HepG2 (cell line): ENCODE measurements at regions not wholly inside any gene's neighbourhood (a gene's known extent, or its start where the extent isn't known, plus 50 kb on each side); places are given as distances from the start of the nearest gene placed in this dataset.

ENCODE experiments used
- ATAC-seq: fragments of 200-7000 bp; cut with Tn5 transposase; 3 replicates; pipeline ENCODE4 v1.9.1; 2020; ENCODE audit warnings: mild to moderate bottlenecking, moderate library complexity
- BruUV-seq: library from RNA; stranded (reverse); fragments of 400-500 nt; replicated peaks from 2 replicates; lab custom pipeline; 2021; lab: Mats Ljungman, UMichigan
- CTCF ChIA-PET: fragments of 300-600 bp; formaldehyde crosslinking; extraction: SDS; loops from one replicate; lab custom pipeline; 2021; ENCODE audit warnings: low total read pairs, inconsistent platforms, low intra/inter-chr PET ratio; lab: Yijun Ruan, JAX
- POLR2A ChIA-PET: fragments of 350-600 bp; sonication (Branson Sonifier 250); formaldehyde crosslinking; loops from one replicate; lab custom pipeline; 2020; ENCODE audit warnings: antibody characterized with exemption, inconsistent platforms; lab: Yijun Ruan, JAX
- DNase-seq: peaks from one replicate; pipeline ENCODE4 v3.0.0-alpha.2; 2015; ENCODE audit warnings: low spot score
- FAIRE-seq: peaks from 3 replicates; lab custom pipeline; 2011; peaks lifted over from hg19 to GRCh38; lab: Jason Lieb, UNC
- H2AFZ ChIP-seq: one replicate; pipeline ENCODE4 v1.6.1; 2011; ENCODE audit warnings: low read length, inconsistent platforms
- H3K27ac ChIP-seq: fragments of 300-600 bp; 3 replicates; pipeline ENCODE4 v1.8.0; 2011; ENCODE audit warnings: mixed run types, mild to moderate bottlenecking, mixed read lengths, low read length, inconsistent platforms; ENCODE audit not compliant: insufficient read depth; ENCODE audit errors: extremely low read length
- H3K27me3 ChIP-seq, 2 experiments: fragments of 200-600 bp in 1 of 2; 2 replicates in 1 of 2; 3 replicates in 1 of 2; pipeline versions ENCODE4 v1.6.0 to v1.8.0; 2011; ENCODE audit warnings: low read length in 2 of 2, mild to moderate bottlenecking in 2 of 2, moderate library complexity in 2 of 2, inconsistent platforms in 1 of 2; ENCODE audit not compliant: insufficient read depth in 2 of 2, control insufficient read depth in 1 of 2
- H3K36me3 ChIP-seq, 2 experiments: fragments of 200-600 bp in 1 of 2; replicated peaks in 1 of 2; 2 replicates in 1 of 2; 3 replicates in 1 of 2; pipeline versions ENCODE4 v1.5.1 to v1.8.0; 2011; ENCODE audit warnings: low read length in 2 of 2, inconsistent platforms in 1 of 2; ENCODE audit not compliant: insufficient read depth in 2 of 2, control insufficient read depth in 1 of 2
- H3K4me1 ChIP-seq: 2 replicates; pipeline ENCODE4 v1.5.1; 2012; ENCODE audit warnings: low read length, inconsistent platforms; ENCODE audit not compliant: insufficient read depth
- H3K4me2 ChIP-seq: 2 replicates; pipeline ENCODE4 v1.6.0; 2011; ENCODE audit warnings: low read depth, low read length, inconsistent platforms
- H3K4me3 ChIP-seq, 3 experiments: fragments of 200-600 bp in 1 of 3; sonication (generic), shearing (Covaris generic) in 1 of 3; replicated peaks in 1 of 3; 2 replicates each; pipeline ENCODE4 v1.5.1; 2011 to 2016; ENCODE audit warnings: low read length in 3 of 3, inconsistent platforms in 2 of 3, low read depth in 2 of 3, mild to moderate bottlenecking in 2 of 3, control low read depth in 1 of 3, mixed read lengths in 1 of 3; ENCODE audit not compliant: insufficient read depth in 1 of 3
- H3K79me2 ChIP-seq: one replicate; pipeline ENCODE4 v1.6.1; 2011; ENCODE audit warnings: low read length, inconsistent platforms; ENCODE audit not compliant: insufficient read depth
- H3K9ac ChIP-seq: 2 replicates; pipeline ENCODE4 v1.6.0; 2011; ENCODE audit warnings: mild to moderate bottlenecking, low read depth, low read length, inconsistent platforms; ENCODE audit not compliant: insufficient read depth
- H3K9me3 ChIP-seq: 2 replicates; pipeline ENCODE4 v1.5.1; 2012; ENCODE audit warnings: mild to moderate bottlenecking, low read length
- H4K20me1 ChIP-seq: 2 replicates; pipeline ENCODE4 v1.6.0; 2011; ENCODE audit warnings: inconsistent platforms, mild to moderate bottlenecking, low read length, moderate library complexity; ENCODE audit not compliant: insufficient read depth
- DR1 ChIP-seq: sonication (generic); formaldehyde crosslinking; IDR thresholded peaks from 2 replicates; pipeline ENCODE4 v1.8.0; 2021; ENCODE audit warnings: mild to moderate bottlenecking, missing genetic modification reagents, inconsistent platforms
- FOXO1 ChIP-seq: sonication (generic); formaldehyde crosslinking; IDR thresholded peaks from 2 replicates; pipeline ENCODE4 v1.4.0; 2020; ENCODE audit warnings: missing genetic modification reagents
- KMT2B ChIP-seq: IDR thresholded peaks from 2 replicates; pipeline ENCODE4 v1.6.1; 2016; ENCODE audit warnings: missing genetic modification reagents, missing compliant biosample characterization
- PREB ChIP-seq: sonication (generic); formaldehyde crosslinking; IDR thresholded peaks from 2 replicates; pipeline ENCODE4 v1.4.0; 2020; ENCODE audit warnings: missing genetic modification reagents
- SCMH1 ChIP-seq: sonication (generic); formaldehyde crosslinking; IDR thresholded peaks from 2 replicates; pipeline ENCODE4 v1.9.0; 2021; ENCODE audit warnings: missing genetic modification reagents, mild to moderate bottlenecking, borderline replicate concordance
- SOX6 ChIP-seq, 2 experiments: fragments of 450-650 bp in 1 of 2; sonication (generic) in 1 of 2; formaldehyde crosslinking in 1 of 2; IDR thresholded peaks; 2 replicates each; pipeline versions ENCODE4 v1.4.0 to v1.6.1; 2017 to 2020; ENCODE audit warnings: antibody characterized with exemption in 1 of 2, mild to moderate bottlenecking in 1 of 2, missing genetic modification reagents in 1 of 2
- ZBTB10 ChIP-seq: sonication (generic); formaldehyde crosslinking; IDR thresholded peaks from 2 replicates; pipeline ENCODE4 v1.4.0; 2020; ENCODE audit warnings: missing genetic modification reagents, borderline replicate concordance
- ZKSCAN1 ChIP-seq: fragments of 150-350 bp; IDR thresholded peaks from 2 replicates; pipeline ENCODE4 v1.6.1; 2014; ENCODE audit warnings: low read length
- ZNF441 ChIP-seq: sonication (generic); formaldehyde crosslinking; IDR thresholded peaks from 2 replicates; pipeline ENCODE4 v1.7.0; 2021; ENCODE audit warnings: missing genetic modification reagents, borderline replicate concordance
- WGBS: methylation state at CpG from one replicate; pipeline ENCODE4 v1.1.6; 2017; ENCODE audit warnings: low lambda C conversion rate; 5-methylcytosine and 5-hydroxymethylcytosine counted together
- in situ Hi-C: cut with HindIII; loops from 2 replicates; pipeline ENCODE4 v1.10.0; 2017; ENCODE audit warnings: low pct_unique_long_range_greater_than_20kb; ENCODE audit not compliant: extremely low pct_ligation_motif_present
- intact Hi-C: fragments of 100-400 bp; cut with micrococcal nuclease; formaldehyde crosslinking; loops from one replicate; pipeline ENCODE4 v1.10.0; 2022; ENCODE audit not compliant: unreplicated experiment

GRCh38 chr5:174272671-174273070, 227.2 kb downstream of the NSG2 start:
- CTCF ChIA-PET, result no interaction called here
- TF ChIP-seq FOXO1 (CRISPR knock-in tag), result no peak
- TF ChIP-seq DR1 (CRISPR knock-in tag), result no peak
- no peak for TF ChIP-seq KMT2B (CRISPR knock-in tag)
- TF ChIP-seq SOX6 (IDR thresholded peaks at IDR 0.05), result no peak
- TF ChIP-seq SOX6 (CRISPR knock-in tag; IDR thresholded peaks at IDR 0.05), result no peak
- no peak for TF ChIP-seq ZKSCAN1
- no peak for TF ChIP-seq SCMH1 (CRISPR knock-in tag)
- TF ChIP-seq ZNF441, result no peak
- TF ChIP-seq ZBTB10 (CRISPR knock-in tag), result no peak
- no peak for TF ChIP-seq PREB (CRISPR knock-in tag)
- FAIRE-seq, result no peak
- POLR2A ChIA-PET, result no interaction called here
- Histone ChIP-seq H4K20me1 (no peaks in the 10 kb centered on the region), H3K4me1 (no peaks in the 10 kb centered on the region), H3K4me2 (no peak overlapping the region), H3K27me3 (no peaks in the 10 kb centered on the region), H3K36me3 (no peaks in the 10 kb centered on the region), H3K9ac (no peak overlapping the region), H3K27ac (no peak overlapping the region), H3K4me3 (no peak overlapping the region), H2AFZ (no peak overlapping the region), H3K79me2 (no peaks in the 10 kb centered on the region), H3K9me3 (no peaks in the 10 kb centered on the region)
- 7% methylated on average over 2 of the region's 2 CpGs for WGBS
- intact Hi-C loops (no loop called here), in situ Hi-C loops (no loop called here)
- no peak for ATAC-seq
- no peak for DNase-seq
- no TSS peak for BruUV-seq
